ENCODE measurements at regions not wholly inside any gene's neighbourhood (a gene's known extent, or its start where the extent isn't known, plus 50 kb on each side); places are given as distances from the start of the nearest gene placed in this dataset.
"Not testable (repeated sequence)": the region's sequence is repeated elsewhere in the genome, so short reads cannot be mapped to it uniquely, and the experiment has no call there.

DNA sequence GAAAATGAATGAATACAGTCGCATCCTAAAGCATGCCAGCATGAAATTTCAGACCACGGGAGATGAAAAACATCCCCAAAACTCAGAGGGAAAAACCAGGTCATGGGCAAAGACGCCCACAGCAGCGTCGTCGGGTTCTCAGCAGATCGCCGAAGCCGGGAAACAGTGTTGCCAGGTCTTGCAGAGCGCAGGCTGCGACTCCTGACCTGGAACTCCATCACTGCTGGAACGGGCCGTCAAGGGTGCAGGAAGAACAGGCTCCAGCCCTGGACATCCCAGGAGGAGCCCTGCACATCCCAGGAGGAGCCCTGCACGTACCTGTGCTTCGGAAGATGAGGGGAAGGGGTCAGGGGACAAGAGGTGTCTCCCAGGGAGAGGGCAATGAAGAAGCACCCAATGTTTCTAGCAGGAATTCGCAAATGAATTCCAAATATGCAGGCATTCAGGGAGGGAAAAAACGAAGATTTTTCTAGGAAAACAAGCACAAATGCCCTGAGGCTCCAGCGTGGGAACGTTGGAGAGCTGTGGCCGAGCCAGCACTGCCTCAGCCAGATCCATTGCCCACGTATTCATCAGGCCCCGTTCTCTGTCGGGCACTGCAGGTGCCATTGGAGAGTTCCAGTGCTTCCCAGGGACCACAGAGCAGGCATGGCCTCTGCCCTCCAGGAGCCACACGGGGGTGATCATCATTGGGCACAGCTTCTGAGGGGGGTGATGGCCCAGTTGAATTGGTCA, 1110.4 kb downstream of the BRD1 start:
- Mint-ChIP-seq H3K36me3 (no peaks in the 10 kb centered on the region), H3K9me3 (no peaks in the 10 kb centered on the region), H3K27me3 (ENCODE audit: low read depth in 2 of 2) (peaks cover 5 to 18% of the 10 kb centered on the region in 2 donors), H3K4me1 (peaks cover 0 to 4% of the 10 kb centered on the region in 2 donors), H3K4me3 (no peak overlapping the region), H3K27ac (no peak overlapping the region)
- H3K9me3 ChIP-seq (ENCODE audit: control insufficient read depth, insufficient read depth, low read length), result no peaks in the 10 kb centered on the region
- H3K36me3 ChIP-seq (ENCODE audit: control insufficient read depth, insufficient read depth, low read length), result no peaks in the 10 kb centered on the region
- TF ChIP-seq, protein P1, sequence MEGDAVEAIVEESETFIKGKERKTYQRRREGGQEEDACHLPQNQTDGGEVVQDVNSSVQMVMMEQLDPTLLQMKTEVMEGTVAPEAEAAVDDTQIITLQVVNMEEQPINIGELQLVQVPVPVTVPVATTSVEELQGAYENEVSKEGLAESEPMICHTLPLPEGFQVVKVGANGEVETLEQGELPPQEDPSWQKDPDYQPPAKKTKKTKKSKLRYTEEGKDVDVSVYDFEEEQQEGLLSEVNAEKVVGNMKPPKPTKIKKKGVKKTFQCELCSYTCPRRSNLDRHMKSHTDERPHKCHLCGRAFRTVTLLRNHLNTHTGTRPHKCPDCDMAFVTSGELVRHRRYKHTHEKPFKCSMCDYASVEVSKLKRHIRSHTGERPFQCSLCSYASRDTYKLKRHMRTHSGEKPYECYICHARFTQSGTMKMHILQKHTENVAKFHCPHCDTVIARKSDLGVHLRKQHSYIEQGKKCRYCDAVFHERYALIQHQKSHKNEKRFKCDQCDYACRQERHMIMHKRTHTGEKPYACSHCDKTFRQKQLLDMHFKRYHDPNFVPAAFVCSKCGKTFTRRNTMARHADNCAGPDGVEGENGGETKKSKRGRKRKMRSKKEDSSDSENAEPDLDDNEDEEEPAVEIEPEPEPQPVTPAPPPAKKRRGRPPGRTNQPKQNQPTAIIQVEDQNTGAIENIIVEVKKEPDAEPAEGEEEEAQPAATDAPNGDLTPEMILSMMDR (IDR thresholded peaks at IDR 0.05), result no peak
- H3K4me1 ChIP-seq (ENCODE audit: control insufficient read depth, insufficient read depth, low read length), result peaks cover 4% of the 10 kb centered on the region
- no peak for DNase-seq
- no peak overlapping the region for H3K27ac ChIP-seq (ENCODE audit: low read length)
- 83% methylated on average over 24 of the region's 24 CpGs for WGBS (ENCODE audit: insufficient coverage)
- no peak for ATAC-seq
- intact Hi-C loops (cut with micrococcal nuclease), result no loop called here
- H3K27me3 ChIP-seq (ENCODE audit: control insufficient read depth, insufficient read depth, low read length), result no peaks in the 10 kb centered on the region
- no peak overlapping the region for H3K4me3 ChIP-seq (ENCODE audit: low read length)

DNA sequence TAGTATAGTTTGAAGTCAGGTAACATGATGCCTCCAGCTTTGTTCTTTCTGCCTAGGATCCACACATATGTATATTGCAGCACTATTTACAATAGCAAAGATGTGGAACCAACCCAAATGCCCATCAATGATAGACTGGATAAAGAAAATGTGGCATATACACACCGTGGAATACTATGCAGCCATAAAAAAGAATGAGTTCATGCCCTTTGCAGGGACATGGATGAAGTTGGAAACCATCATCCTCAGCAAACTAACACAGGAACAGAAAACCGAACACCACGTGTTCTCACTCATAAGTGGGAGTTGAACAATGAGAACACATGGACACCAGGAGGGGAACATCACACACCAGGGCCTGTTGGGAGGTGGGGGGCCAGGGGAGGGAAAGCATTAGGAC, 1111.5 kb downstream of the BRD1 start:
- H3K27ac Mint-ChIP-seq; H3K36me3 Mint-ChIP-seq; H3K4me3 ChIP-seq (ENCODE audit: low read length); H3K4me1 ChIP-seq (ENCODE audit: control insufficient read depth, insufficient read depth, low read length); H3K27me3 ChIP-seq (ENCODE audit: control insufficient read depth, insufficient read depth, low read length); ATAC-seq; intact Hi-C loops (cut with micrococcal nuclease); DNase-seq; H3K4me1 Mint-ChIP-seq; H3K27ac ChIP-seq (ENCODE audit: low read length); H3K9me3 Mint-ChIP-seq; H3K36me3 ChIP-seq (ENCODE audit: control insufficient read depth, insufficient read depth, low read length); H3K9me3 ChIP-seq (ENCODE audit: control insufficient read depth, insufficient read depth, low read length); H3K4me3 Mint-ChIP-seq: not testable (repeated sequence)
- 100% methylated on average over 1 of the region's 3 CpGs for WGBS (ENCODE audit: insufficient coverage)
- peaks cover 5 to 14% of the 10 kb centered on the region in 2 donors for H3K27me3 Mint-ChIP-seq (ENCODE audit: low read depth in 2 of 2)

DNA sequence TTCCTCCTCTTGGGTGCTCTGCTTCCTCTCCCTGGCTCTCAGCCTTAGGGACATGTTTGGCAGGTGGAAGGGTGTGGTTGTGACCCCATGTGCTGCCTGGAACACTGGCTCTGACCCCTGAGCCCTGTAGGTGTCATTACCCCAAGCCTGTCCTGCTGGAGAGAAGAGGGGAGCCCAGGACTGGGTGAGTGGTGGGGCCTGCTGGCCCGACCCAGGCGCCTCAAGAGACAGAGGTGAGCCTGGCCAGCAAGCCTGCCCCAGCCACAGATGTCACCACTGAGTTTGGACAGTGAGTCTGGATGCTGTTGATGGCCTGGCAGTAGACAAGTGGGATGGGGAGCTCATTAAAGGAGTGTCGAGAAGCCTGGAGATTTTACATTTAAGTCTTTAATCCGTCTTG, 1112.2 kb downstream of the BRD1 start:
- intact Hi-C loops (cut with micrococcal nuclease), result no loop called here
- H3K9me3 Mint-ChIP-seq, result no peaks in the 10 kb centered on the region
- peaks cover 5 to 14% of the 10 kb centered on the region in 2 donors for H3K27me3 Mint-ChIP-seq (ENCODE audit: low read depth in 2 of 2)
- Histone ChIP-seq H3K27me3 (ENCODE audit: control insufficient read depth, insufficient read depth, low read length) (no peaks in the 10 kb centered on the region), H3K4me3 (ENCODE audit: low read length) (no peak overlapping the region), H3K9me3 (ENCODE audit: control insufficient read depth, insufficient read depth, low read length) (no peaks in the 10 kb centered on the region), H3K27ac (ENCODE audit: low read length) (no peak overlapping the region), H3K4me1 (ENCODE audit: control insufficient read depth, insufficient read depth, low read length) (peaks cover 4% of the 10 kb centered on the region), H3K36me3 (ENCODE audit: control insufficient read depth, insufficient read depth, low read length) (no peaks in the 10 kb centered on the region)
- no peak overlapping the region for H3K4me3 Mint-ChIP-seq
- 85% methylated on average over 4 of the region's 4 CpGs for WGBS (ENCODE audit: insufficient coverage)
- no peak overlapping the region for H3K27ac Mint-ChIP-seq
- ATAC-seq (no peak), DNase-seq (no peak)
- no peaks in the 10 kb centered on the region for H3K36me3 Mint-ChIP-seq
- H3K4me1 Mint-ChIP-seq, result peaks cover 0 to 4% of the 10 kb centered on the region in 2 donors
- TF ChIP-seq, protein P1 (IDR thresholded peaks at IDR 0.05), result no peak

DNA sequence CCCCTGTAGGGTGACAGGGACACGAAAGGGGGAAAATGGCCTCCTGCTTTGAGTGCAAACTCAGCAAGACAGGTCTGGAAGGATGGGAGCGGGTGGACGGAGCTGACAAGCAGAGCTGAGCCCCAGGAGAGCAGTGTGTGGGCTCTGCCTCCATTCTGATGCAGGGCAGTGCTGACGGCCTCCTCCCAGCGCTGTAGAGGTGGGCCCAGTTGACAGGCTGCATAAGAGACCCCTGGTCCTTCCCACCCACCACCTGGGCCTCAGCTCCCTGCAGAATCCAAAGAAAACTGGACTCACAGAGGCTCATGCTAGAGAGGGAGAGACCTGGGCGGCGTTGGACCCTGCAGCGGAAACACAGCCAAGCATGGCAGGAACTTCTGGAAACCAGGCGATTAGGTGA, 1113.4 kb downstream of the BRD1 start:
- Mint-ChIP-seq H3K27ac (no peak overlapping the region), H3K4me1 (peaks cover 0 to 4% of the 10 kb centered on the region in 2 donors), H3K4me3 (no peak overlapping the region), H3K9me3 (no peaks in the 10 kb centered on the region), H3K27me3 (ENCODE audit: low read depth in 2 of 2) (peaks cover 5 to 14% of the 10 kb centered on the region in 2 donors), H3K36me3 (no peaks in the 10 kb centered on the region)
- intact Hi-C loops (cut with micrococcal nuclease), result no loop called here
- H3K4me3 ChIP-seq (ENCODE audit: low read length), result no peak overlapping the region
- H3K27me3 ChIP-seq (ENCODE audit: control insufficient read depth, insufficient read depth, low read length), result no peaks in the 10 kb centered on the region
- ATAC-seq, result no peak
- H3K27ac ChIP-seq (ENCODE audit: low read length), result no peak overlapping the region
- H3K4me1 ChIP-seq (ENCODE audit: control insufficient read depth, insufficient read depth, low read length), result peaks cover 4% of the 10 kb centered on the region
- no peaks in the 10 kb centered on the region for H3K36me3 ChIP-seq (ENCODE audit: control insufficient read depth, insufficient read depth, low read length)
- no peak for DNase-seq
- TF ChIP-seq, protein P1 (IDR thresholded peaks at IDR 0.05), result no peak
- no peaks in the 10 kb centered on the region for H3K9me3 ChIP-seq (ENCODE audit: control insufficient read depth, insufficient read depth, low read length)
- WGBS (ENCODE audit: insufficient coverage), result 84% methylated on average over 9 of the region's 9 CpGs
